Omental fat pad (tissue), 3 donors: ENCODE measurements at regions not wholly inside any gene's neighbourhood (a gene's known extent, or its start where the extent isn't known, plus 50 kb on each side); places are given as distances from the start of the nearest gene placed in this dataset.
"Not testable (repeated sequence)": the region's sequence is repeated elsewhere in the genome, so short reads cannot be mapped to it uniquely, and the experiment has no call there.

Experiments
- ATAC-seq: fragments of 150-250 bp; one replicate; pipeline ENCODE4 v1.9.1; 2016; ENCODE audit warnings: mild to moderate bottlenecking, moderate library complexity; ENCODE audit not compliant: low FRiP score
- DNase-seq: peaks from one replicate; pipeline ENCODE4 v3.0.0-alpha.2; 2019; ENCODE audit warnings: low spot score
- TF ChIP-seq, protein P1 (sequence below), 3 donors: fragments of 450-650 bp; IDR thresholded peaks; one replicate each; pipeline ENCODE4 v1.5.1; 2016 to 2017; ENCODE audit warnings: antibody characterized with exemption in 3 of 3, mild to moderate bottlenecking in 3 of 3, moderate library complexity in 2 of 3

- no peak for ATAC-seq
- TF ChIP-seq, protein P1, sequence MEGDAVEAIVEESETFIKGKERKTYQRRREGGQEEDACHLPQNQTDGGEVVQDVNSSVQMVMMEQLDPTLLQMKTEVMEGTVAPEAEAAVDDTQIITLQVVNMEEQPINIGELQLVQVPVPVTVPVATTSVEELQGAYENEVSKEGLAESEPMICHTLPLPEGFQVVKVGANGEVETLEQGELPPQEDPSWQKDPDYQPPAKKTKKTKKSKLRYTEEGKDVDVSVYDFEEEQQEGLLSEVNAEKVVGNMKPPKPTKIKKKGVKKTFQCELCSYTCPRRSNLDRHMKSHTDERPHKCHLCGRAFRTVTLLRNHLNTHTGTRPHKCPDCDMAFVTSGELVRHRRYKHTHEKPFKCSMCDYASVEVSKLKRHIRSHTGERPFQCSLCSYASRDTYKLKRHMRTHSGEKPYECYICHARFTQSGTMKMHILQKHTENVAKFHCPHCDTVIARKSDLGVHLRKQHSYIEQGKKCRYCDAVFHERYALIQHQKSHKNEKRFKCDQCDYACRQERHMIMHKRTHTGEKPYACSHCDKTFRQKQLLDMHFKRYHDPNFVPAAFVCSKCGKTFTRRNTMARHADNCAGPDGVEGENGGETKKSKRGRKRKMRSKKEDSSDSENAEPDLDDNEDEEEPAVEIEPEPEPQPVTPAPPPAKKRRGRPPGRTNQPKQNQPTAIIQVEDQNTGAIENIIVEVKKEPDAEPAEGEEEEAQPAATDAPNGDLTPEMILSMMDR (IDR thresholded peaks at IDR 0.05): no peak
- DNase-seq: no peak
Observed at GRCh38 chr20:30489614-30490003, 767.9 kb upstream of the DEFB115 start.

GRCh38 chr20:30491016-30491415 lies 766.4 kb upstream of the DEFB115 start:
- TF ChIP-seq, protein P1 (IDR thresholded peaks at IDR 0.05): no peak
- no peak for DNase-seq
- no peak for ATAC-seq

DNA sequence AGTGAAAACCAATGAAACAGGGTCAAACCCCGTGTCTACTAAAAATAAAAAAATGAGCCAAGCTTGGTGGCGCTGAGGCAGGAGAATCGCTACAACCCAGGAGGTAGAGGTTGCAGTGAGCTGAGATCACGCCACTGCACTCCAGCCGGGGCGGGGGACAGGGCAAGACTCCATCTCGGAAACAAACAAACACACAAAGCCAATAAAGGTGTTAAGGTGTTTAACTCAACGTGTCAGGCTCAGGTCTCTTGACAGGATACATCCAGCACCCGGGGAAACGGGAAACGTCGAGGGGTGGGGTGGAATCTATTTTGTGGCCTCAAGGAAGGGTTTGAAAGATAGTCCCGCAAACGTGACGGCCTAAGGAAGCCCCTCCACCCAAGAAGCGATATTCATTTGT lies 760.8 kb upstream of the DEFB115 start:
- not testable (repeated sequence) for DNase-seq, ATAC-seq

DNA sequence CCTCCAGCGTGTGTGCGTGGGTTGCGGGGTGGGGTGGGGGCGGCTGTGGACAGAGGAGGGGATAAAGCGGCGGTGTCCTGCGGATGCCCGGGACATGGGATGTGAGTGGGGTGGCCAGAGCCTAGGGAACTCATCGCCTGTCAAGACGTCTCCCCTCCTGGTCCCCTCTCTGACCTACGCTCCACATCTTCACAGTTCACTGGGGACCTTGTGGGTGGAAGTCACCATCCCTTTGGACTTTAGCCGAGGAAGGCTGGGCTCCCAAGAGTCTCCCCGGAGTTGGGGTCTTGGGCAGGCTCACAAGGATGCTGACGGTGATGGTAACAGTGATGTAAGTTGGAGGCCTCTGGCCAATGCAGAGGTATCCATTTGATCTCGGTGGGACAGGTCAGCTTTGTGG lies 760.3 kb upstream of the DEFB115 start:
- not testable (repeated sequence) for ATAC-seq

GRCh38 chr20:30499123-30499522 lies 758.3 kb upstream of the DEFB115 start:
- DNase-seq: no peak
- no peak for ATAC-seq
- TF ChIP-seq, protein P1 (IDR thresholded peaks at IDR 0.05): no peak

More for the DNA sequence above, 760.3 kb upstream of the DEFB115 start:
- DNase-seq: not testable (repeated sequence)

DNA sequence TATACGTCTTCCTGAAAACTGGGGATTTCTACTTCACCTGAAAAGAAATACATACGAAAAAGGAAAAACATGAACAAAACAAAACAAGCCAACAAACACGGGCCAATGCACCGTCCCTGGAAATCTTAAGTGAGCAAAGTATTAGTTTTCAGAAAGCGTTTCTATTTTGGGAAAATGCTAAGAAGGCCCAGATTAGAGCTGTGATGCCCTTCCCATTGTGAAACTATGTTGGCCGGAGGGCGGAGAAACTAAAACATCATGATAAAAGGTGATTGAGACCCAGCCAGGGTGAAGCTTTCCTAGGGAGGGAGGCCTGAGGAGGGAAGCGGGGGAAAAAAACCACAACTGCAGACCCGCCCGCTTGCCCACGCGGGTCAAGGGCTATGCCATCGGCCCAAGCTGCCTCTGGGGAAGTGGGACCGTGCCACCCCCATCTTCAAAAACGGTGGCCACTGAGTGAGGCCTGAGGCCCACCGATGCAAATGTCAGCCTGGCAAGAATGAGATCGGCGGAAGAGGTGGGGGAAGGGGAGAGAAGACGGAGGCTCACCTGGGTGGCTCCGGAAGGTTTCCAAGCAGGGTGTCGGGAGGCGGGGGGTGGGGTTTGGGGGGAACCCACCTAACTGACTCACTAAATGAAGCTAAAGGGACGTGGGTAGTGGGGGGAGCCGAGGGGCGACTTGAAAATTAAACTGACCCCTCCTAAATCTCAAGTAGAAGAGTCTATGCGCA lies 757.6 kb upstream of the DEFB115 start:
- DNase-seq, ATAC-seq: not testable (repeated sequence)

DNA sequence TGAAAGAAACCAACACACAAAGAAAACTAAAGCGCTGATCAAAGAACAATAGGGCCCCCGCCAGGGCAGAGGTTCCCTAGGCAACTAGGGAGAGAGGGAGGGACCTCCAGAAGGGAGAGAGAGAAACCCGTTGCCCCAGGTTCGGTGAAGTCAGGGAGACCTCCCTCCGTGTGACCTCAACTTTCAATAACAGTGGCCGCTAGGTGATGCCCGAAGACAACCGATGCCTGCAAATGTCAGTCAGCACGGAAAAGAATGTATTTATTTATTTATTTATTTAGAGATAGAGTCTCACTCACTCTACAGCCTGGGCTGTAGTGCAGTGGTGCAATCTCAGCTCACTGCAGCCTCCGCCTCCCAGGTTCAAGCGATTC lies 757.0 kb upstream of the DEFB115 start:
- ATAC-seq: not testable (repeated sequence)

GRCh38 chr20:30500829-30501440 lies 756.5 kb upstream of the DEFB115 start:
- no peak for DNase-seq
- no peak for ATAC-seq
- TF ChIP-seq, protein P1 (IDR thresholded peaks at IDR 0.05): no peak

More for the DNA sequence above, 757.0 kb upstream of the DEFB115 start:
- DNase-seq: not testable (repeated sequence)

DNA sequence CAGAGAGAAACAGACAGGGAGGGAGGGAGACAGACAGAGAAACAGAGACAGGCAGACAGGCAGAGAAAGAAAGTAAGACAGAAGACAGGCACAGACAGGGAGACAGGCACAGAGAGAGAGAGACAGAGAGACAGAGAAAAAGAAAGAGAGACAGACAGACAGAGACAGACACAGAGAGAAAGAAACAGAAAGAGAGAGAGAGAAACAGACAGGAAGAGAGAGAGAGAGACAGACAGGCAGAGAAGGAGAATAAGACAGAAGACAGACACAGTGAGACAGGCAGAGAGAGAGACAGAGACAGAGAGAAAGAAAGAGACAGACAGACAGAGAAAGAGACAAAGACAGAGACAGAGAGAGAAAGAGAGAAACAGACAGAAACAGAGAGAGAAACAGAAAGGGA lies 754.8 kb upstream of the DEFB115 start:
- DNase-seq: no peak
- TF ChIP-seq, protein P1 (IDR thresholded peaks at IDR 0.05): no peak
- ATAC-seq: no peak

GRCh38 chr20:30503204-30503603 lies 754.3 kb upstream of the DEFB115 start:
- not testable (repeated sequence) for ATAC-seq, DNase-seq
